PC-3 (cell line): ENCODE measurements at regions not wholly inside any gene's neighbourhood (a gene's known extent, or its start where the extent isn't known, plus 50 kb on each side); places are given as distances from the start of the nearest gene placed in this dataset.
A peak's percentile ranks its signal among the peaks of the same experiment; 100 is the strongest.

Experiments
- ATAC-seq: fragments of 200-7000 bp; cut with Tn5 transposase; 2 replicates; pipeline ENCODE4 v1.9.1; 2020; ENCODE audit warnings: mild to moderate bottlenecking, moderate library complexity
- BruUV-seq: library from RNA; stranded (reverse); fragments of 400-500 nt; replicated peaks from 2 replicates; lab custom pipeline; 2021; lab: Mats Ljungman, UMichigan
- CTCF ChIA-PET: fragments of 300-600 bp; sonication (Branson Sonifier 250); formaldehyde crosslinking; loops from one replicate; lab custom pipeline; 2022; ENCODE audit warnings: antibody characterized with exemption; lab: Charles Lee
- POLR2A ChIA-PET: fragments of 300-600 bp; sonication (Branson Sonifier 250); formaldehyde crosslinking; loops from one replicate; lab custom pipeline; 2022; ENCODE audit warnings: antibody characterized with exemption; ENCODE audit not compliant: unreplicated experiment; lab: Charles Lee
- DNase-seq: peaks from one replicate; pipeline ENCODE4 v3.0.0-alpha.2; 2015
- H2AFZ ChIP-seq: fragments of 300-600 bp; sonication (generic); 2 replicates; pipeline ENCODE4 v1.6.0; 2016; ENCODE audit warnings: antibody characterized with exemption, low read length
- H3F3A ChIP-seq: fragments of 300-600 bp; sonication (generic); one replicate; pipeline ENCODE4 v1.6.0; 2017; ENCODE audit warnings: antibody characterized with exemption, low read length, control low read depth, mild to moderate bottlenecking; ENCODE audit not compliant: unreplicated experiment
- H3K27ac ChIP-seq: fragments of 300-600 bp; sonication (generic); 2 replicates; pipeline ENCODE4 v1.5.1; 2016; ENCODE audit warnings: mild to moderate bottlenecking, low read length
- H3K27me3 ChIP-seq: fragments of 300-600 bp; sonication (generic); 2 replicates; pipeline ENCODE4 v1.6.1; 2016; ENCODE audit warnings: low read length, mixed read lengths
- H3K36me3 ChIP-seq: fragments of 300-600 bp; sonication (generic); 2 replicates; pipeline ENCODE4 v1.6.1; 2016; ENCODE audit warnings: low read depth, mixed run types, low read length, mixed read lengths
- H3K4me1 ChIP-seq: fragments of 300-600 bp; sonication (generic); 2 replicates; pipeline ENCODE4 v1.5.1; 2016; ENCODE audit warnings: low read length; ENCODE audit not compliant: insufficient read depth
- H3K4me2 ChIP-seq: fragments of 300-600 bp; sonication (generic); 2 replicates; pipeline ENCODE4 v1.6.0; 2016; ENCODE audit warnings: low read length
- H3K4me3 ChIP-seq: fragments of 300-600 bp; sonication (generic); 2 replicates; pipeline ENCODE4 v1.5.1; 2016; ENCODE audit warnings: mild to moderate bottlenecking, low read length, mixed read lengths
- H3K79me2 ChIP-seq: fragments of 300-600 bp; sonication (generic); 2 replicates; pipeline ENCODE4 v1.6.1; 2017; ENCODE audit warnings: low read length, mixed read lengths
- H3K9ac ChIP-seq: fragments of 300-600 bp; sonication (generic); 2 replicates; pipeline ENCODE4 v1.6.0; 2016; ENCODE audit warnings: mild to moderate bottlenecking, low read length
- H3K9me2 ChIP-seq: fragments of 300-600 bp; sonication (generic); replicated peaks from 2 replicates; pipeline ENCODE4 v1.6.1; 2016; ENCODE audit warnings: mixed run types, low read length, mixed read lengths
- H3K9me3 ChIP-seq: fragments of 300-600 bp; sonication (generic); 2 replicates; pipeline ENCODE4 v1.6.1; 2016; ENCODE audit warnings: low read length, mixed read lengths
- H4K20me1 ChIP-seq: fragments of 300-600 bp; sonication (generic); 2 replicates; pipeline ENCODE4 v1.6.1; 2016; ENCODE audit warnings: low read length, mixed read lengths
- EZH2 ChIP-seq: fragments of 300-600 bp; sonication (generic); IDR thresholded peaks from one replicate; pipeline ENCODE4 v1.6.1; 2017; ENCODE audit warnings: antibody characterized with exemption, mild to moderate bottlenecking, low read length; ENCODE audit not compliant: unreplicated experiment
- EZH2phosphoT487 ChIP-seq: fragments of 300-600 bp; sonication (generic); IDR thresholded peaks from 2 replicates; pipeline ENCODE4 v1.6.1; 2018; ENCODE audit warnings: mild to moderate bottlenecking, antibody characterized with exemption, low read length, borderline replicate concordance
- intact Hi-C: fragments of 100-400 bp; cut with micrococcal nuclease; formaldehyde crosslinking; loops from 2 replicates; pipeline ENCODE4 v1.9.0; 2023
- TF ChIP-seq, protein P1 (sequence below): fragments of 300-600 bp; sonication (generic); conservative IDR thresholded peaks from 2 replicates; pipeline ENCODE4 v1.5.1; 2017; ENCODE audit warnings: antibody characterized with exemption, low read depth, mild to moderate bottlenecking, low read length

DNA sequence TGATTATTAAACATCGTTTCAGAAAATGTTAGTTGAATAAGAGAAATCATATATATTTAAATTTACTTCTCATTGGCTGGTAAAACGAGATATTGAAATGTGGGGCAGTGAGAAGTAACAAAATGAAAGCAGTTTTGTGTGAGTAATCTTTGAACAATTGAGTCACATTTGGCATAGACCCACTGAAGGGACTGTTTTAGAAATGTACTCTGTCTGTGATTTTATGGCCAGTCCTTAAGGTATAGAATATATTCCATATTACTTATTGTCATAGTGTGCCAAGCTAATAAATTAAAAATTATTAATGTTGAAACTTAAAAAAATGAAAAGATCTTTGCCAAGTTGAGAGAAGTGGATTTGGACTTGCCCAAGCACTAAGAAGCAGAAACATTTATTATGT, 222.4 kb upstream of the COL3A1 start:
- H3K27ac ChIP-seq = no peak overlapping the region
- TF ChIP-seq, protein P1, sequence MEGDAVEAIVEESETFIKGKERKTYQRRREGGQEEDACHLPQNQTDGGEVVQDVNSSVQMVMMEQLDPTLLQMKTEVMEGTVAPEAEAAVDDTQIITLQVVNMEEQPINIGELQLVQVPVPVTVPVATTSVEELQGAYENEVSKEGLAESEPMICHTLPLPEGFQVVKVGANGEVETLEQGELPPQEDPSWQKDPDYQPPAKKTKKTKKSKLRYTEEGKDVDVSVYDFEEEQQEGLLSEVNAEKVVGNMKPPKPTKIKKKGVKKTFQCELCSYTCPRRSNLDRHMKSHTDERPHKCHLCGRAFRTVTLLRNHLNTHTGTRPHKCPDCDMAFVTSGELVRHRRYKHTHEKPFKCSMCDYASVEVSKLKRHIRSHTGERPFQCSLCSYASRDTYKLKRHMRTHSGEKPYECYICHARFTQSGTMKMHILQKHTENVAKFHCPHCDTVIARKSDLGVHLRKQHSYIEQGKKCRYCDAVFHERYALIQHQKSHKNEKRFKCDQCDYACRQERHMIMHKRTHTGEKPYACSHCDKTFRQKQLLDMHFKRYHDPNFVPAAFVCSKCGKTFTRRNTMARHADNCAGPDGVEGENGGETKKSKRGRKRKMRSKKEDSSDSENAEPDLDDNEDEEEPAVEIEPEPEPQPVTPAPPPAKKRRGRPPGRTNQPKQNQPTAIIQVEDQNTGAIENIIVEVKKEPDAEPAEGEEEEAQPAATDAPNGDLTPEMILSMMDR = no peak
- TF ChIP-seq EZH2 (no peak), EZH2phosphoT487 (no peak)
- no peak overlapping the region for H3K4me3 ChIP-seq
- no peaks in the 10 kb centered on the region for H3K79me2 ChIP-seq
- H3K9me3 ChIP-seq = no peaks in the 10 kb centered on the region
- ChIA-PET CTCF (no interaction called here), POLR2A (no interaction called here)
- no peaks in the 10 kb centered on the region for H3K9me2 ChIP-seq
- H3K36me3 ChIP-seq = no peaks in the 10 kb centered on the region
- no TSS peak for BruUV-seq
- H2AFZ ChIP-seq = peak overlapping the region; percentile 56; the same call in 1 of the 2 replicates
- no peaks in the 10 kb centered on the region for H3F3A ChIP-seq
- ATAC-seq (peak; percentile 29; the same call in 1 of the 2 replicates), DNase-seq (peak; percentile 63)
- no peaks in the 10 kb centered on the region for H3K27me3 ChIP-seq
- no peaks in the 10 kb centered on the region for H4K20me1 ChIP-seq
- intact Hi-C loops = no loop called here
- H3K4me1 ChIP-seq = peaks cover 14% of the 10 kb centered on the region; the same call in 1 of the 2 replicates
- no peak overlapping the region for H3K9ac ChIP-seq
- H3K4me2 ChIP-seq = peak overlapping the region; percentile 44; the same call in 1 of the 2 replicates

DNA sequence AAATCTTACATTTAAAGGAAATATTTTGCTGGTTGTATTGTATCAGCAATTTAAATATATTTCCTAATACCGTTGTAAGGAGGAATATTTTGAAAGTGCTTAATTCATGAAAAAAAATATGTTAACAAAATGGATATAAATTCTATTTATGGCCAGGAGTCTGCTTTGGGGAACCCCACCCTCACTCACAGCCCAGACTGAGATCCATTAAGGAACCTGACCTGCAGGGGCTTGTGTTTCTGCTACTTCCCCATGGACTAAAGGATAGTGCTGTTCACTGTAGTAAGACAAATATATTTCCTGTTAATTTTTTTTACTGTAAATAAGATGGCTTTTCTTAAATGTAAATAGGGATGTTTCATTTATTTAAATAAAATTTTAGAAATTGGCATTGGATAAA, 221.9 kb upstream of the COL3A1 start:
- Histone ChIP-seq H3K36me3 (no peaks in the 10 kb centered on the region), H3K9ac (no peak overlapping the region), H3K4me3 (no peak overlapping the region), H3K27ac (no peak overlapping the region), H3K9me3 (no peaks in the 10 kb centered on the region), H3K9me2 (no peaks in the 10 kb centered on the region), H3K79me2 (no peaks in the 10 kb centered on the region), H3F3A (no peaks in the 10 kb centered on the region), H3K27me3 (no peaks in the 10 kb centered on the region), H3K4me2 (no peak overlapping the region), H3K4me1 (peaks cover 14% of the 10 kb centered on the region; the same call in 1 of the 2 replicates), H4K20me1 (no peaks in the 10 kb centered on the region), H2AFZ (no peak overlapping the region)
- BruUV-seq = no TSS peak
- DNase-seq = no peak
- no peak for TF ChIP-seq EZH2
- no peak for TF ChIP-seq EZH2phosphoT487
- TF ChIP-seq, protein P1 = no peak
- ATAC-seq = no peak
- intact Hi-C loops = no loop called here
- ChIA-PET POLR2A (no interaction called here), CTCF (no interaction called here)

DNA sequence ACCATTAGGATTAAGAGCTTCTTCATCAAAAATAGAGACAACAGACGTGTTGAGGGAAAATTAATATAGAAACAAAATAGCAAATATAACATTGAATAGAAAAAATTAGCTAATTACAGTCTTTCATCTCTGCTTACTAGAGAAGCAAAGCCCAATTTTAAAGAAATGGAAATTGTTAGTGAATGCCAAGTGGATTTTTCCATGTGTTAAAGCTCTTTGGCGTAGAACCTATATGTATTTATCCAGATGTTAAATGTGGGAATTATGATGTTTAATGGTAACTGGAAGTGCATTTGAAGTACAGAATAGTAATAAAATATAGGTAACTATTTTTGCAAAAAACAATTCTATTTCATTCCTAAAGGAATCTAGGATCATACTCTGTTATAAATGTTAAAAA, 212.0 kb upstream of the COL3A1 start:
- Histone ChIP-seq H3K79me2 (no peaks in the 10 kb centered on the region), H3F3A (no peaks in the 10 kb centered on the region), H3K9me3 (no peaks in the 10 kb centered on the region), H3K27me3 (no peaks in the 10 kb centered on the region), H2AFZ (no peak overlapping the region), H4K20me1 (no peaks in the 10 kb centered on the region), H3K9ac (no peak overlapping the region), H3K4me2 (no peak overlapping the region), H3K4me3 (no peak overlapping the region), H3K9me2 (no peaks in the 10 kb centered on the region), H3K27ac (no peak overlapping the region), H3K36me3 (no peaks in the 10 kb centered on the region), H3K4me1 (no peaks in the 10 kb centered on the region)
- ATAC-seq = no peak
- TF ChIP-seq EZH2phosphoT487 (no peak), EZH2 (no peak)
- TF ChIP-seq, protein P1 = no peak
- no peak for DNase-seq
- CTCF ChIA-PET = no interaction called here
- POLR2A ChIA-PET = no interaction called here
- intact Hi-C loops = no loop called here
- no TSS peak for BruUV-seq
